ENCODE measurements at regions not wholly inside any gene's neighbourhood (a gene's known extent, or its start where the extent isn't known, plus 50 kb on each side); places are given as distances from the start of the nearest gene placed in this dataset.

DNA sequence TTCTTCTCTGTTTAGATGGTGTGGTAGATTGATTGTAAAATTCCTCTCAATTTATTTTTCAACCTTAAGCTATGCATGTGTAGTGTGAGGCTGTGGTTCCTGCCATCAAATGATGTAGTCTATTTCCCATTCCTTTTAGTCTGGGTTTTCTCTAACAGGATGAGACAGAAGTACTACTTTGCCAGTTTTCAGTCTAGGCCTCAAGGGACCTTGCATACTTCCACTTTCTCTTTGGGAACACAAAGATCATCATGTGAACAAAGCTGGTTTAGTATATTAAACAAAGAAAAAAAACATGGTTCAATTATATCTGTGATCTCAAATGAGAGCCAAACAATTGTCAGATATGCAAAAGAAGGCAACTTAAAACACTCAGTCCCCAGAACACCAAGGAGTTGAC is 1284.0 kb downstream of the RAPGEF2 start:
- no TSS peak for BruUV-seq (replicated peaks)
- TF ChIP-seq ELF1 (IDR thresholded peaks at IDR 0.05; ENCODE audit: borderline replicate concordance, low read depth) (no peak), ZFX (IDR thresholded peaks at IDR 0.05) (no peak), EGR1 (IDR thresholded peaks at IDR 0.05; ENCODE audit: low read depth) (no peak)
- H3K36me3 ChIP-seq (ENCODE audit: control insufficient read depth in 1 of 2, insufficient read depth in 2 of 2, low read length in 2 of 2) = no peaks in the 10 kb centered on the region
- no peak overlapping the region for H3K4me3 ChIP-seq (replicated peaks in 1 of 2; ENCODE audit: low read depth in 1 of 2, low read length in 2 of 2)
- intact Hi-C loops (cut with micrococcal nuclease) = no loop called here
- H3K4me1 ChIP-seq (ENCODE audit: control insufficient read depth in 1 of 2, insufficient read depth in 2 of 2, low read length in 2 of 2) = no peaks in the 10 kb centered on the region
- no peak overlapping the region for H3K27ac ChIP-seq (ENCODE audit: low read depth, low read length)
- H3K27me3 ChIP-seq (ENCODE audit: insufficient read depth, low read length) = no peaks in the 10 kb centered on the region
- no peak overlapping the region for H2AFZ ChIP-seq (ENCODE audit: low read depth, low read length, poor library complexity, severe bottlenecking)
- ATAC-seq = no peak
- H3K4me2 ChIP-seq (ENCODE audit: low read length) = no peak overlapping the region
- H3K9ac ChIP-seq (ENCODE audit: low read length) = no peak overlapping the region
- H3K9me3 ChIP-seq (ENCODE audit: control insufficient read depth in 1 of 2, insufficient read depth in 1 of 2, low read depth in 1 of 2, low read length in 2 of 2) = peaks cover 4 to 11% of the 10 kb centered on the region in 2 experiments; a peak in 2 of 4 replicates
- no peaks in the 10 kb centered on the region for H4K20me1 ChIP-seq (ENCODE audit: insufficient read depth)
- no peak for DNase-seq (ENCODE audit: low read depth, low spot score)
- H3K79me2 ChIP-seq (ENCODE audit: insufficient read depth, low read length) = no peaks in the 10 kb centered on the region
- RAD21 ChIA-PET (ENCODE audit: low non-redundant PET in 1 of 2, low total read pairs in 2 of 2, uncharacterized antibody in 2 of 2, unreplicated experiment in 2 of 2) = no interaction called here
- no peaks in the 10 kb centered on the region for H3K9me2 ChIP-seq (ENCODE audit: insufficient read depth)
- POLR2A ChIA-PET = no interaction called here
- CTCF ChIA-PET = no interaction called here

DNA sequence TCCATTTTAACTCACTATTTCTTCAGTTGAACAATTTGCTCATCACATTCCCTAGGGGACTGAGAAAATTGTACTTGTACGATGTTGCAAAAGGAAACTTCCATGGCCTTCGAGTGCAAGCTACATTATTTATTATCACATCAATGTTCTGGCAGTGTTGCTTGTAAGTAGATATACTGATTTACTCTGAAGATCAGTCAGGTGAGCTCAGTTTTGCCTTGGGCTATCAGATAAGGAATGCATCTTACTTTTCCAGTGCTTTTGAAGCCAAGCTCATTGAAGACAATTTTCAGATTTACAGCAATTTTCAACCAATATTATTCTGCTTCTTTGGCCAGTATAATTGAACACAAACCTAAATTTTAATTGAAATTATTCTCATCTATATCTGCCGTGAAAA is 1296.9 kb downstream of the RAPGEF2 start:
- Histone ChIP-seq H3K4me2 (ENCODE audit: low read length) (no peak overlapping the region), H2AFZ (ENCODE audit: low read depth, low read length, poor library complexity, severe bottlenecking) (peak overlapping the region; percentile 38), H3K27me3 (ENCODE audit: insufficient read depth, low read length) (no peaks in the 10 kb centered on the region), H3K79me2 (ENCODE audit: insufficient read depth, low read length) (no peaks in the 10 kb centered on the region), H3K9me3 (ENCODE audit: control insufficient read depth in 1 of 2, insufficient read depth in 1 of 2, low read depth in 1 of 2, low read length in 2 of 2) (no peaks in the 10 kb centered on the region), H4K20me1 (ENCODE audit: insufficient read depth) (no peaks in the 10 kb centered on the region), H3K27ac (ENCODE audit: low read depth, low read length) (no peak overlapping the region), H3K36me3 (ENCODE audit: control insufficient read depth in 1 of 2, insufficient read depth in 2 of 2, low read length in 2 of 2) (no peaks in the 10 kb centered on the region), H3K4me3 (replicated peaks in 1 of 2; ENCODE audit: low read depth in 1 of 2, low read length in 2 of 2) (no peak overlapping the region), H3K9me2 (ENCODE audit: insufficient read depth) (no peaks in the 10 kb centered on the region), H3K4me1 (ENCODE audit: control insufficient read depth in 1 of 2, insufficient read depth in 2 of 2, low read length in 2 of 2) (no peaks in the 10 kb centered on the region), H3K9ac (ENCODE audit: low read length) (no peak overlapping the region)
- TF ChIP-seq, protein P1, sequence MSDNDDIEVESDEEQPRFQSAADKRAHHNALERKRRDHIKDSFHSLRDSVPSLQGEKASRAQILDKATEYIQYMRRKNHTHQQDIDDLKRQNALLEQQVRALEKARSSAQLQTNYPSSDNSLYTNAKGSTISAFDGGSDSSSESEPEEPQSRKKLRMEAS (IDR thresholded peaks at IDR 0.05) = no peak
- TF ChIP-seq EZH2 (IDR thresholded peaks at IDR 0.05) = no peak
- intact Hi-C loops (cut with micrococcal nuclease) = no loop called here
- ChIA-PET RAD21 (ENCODE audit: low non-redundant PET in 1 of 2, low total read pairs in 2 of 2, uncharacterized antibody in 2 of 2, unreplicated experiment in 2 of 2) (no interaction called here), POLR2A (no interaction called here), CTCF (no interaction called here)
- BruUV-seq (replicated peaks) = no TSS peak
- ATAC-seq = no peak
- DNase-seq (ENCODE audit: low read depth, low spot score) = no peak

Measured in HCT116 (cell line).